ENCODE measurements at regions not wholly inside any gene's neighbourhood (a gene's known extent, or its start where the extent isn't known, plus 50 kb on each side); places are given as distances from the start of the nearest gene placed in this dataset.

DNA sequence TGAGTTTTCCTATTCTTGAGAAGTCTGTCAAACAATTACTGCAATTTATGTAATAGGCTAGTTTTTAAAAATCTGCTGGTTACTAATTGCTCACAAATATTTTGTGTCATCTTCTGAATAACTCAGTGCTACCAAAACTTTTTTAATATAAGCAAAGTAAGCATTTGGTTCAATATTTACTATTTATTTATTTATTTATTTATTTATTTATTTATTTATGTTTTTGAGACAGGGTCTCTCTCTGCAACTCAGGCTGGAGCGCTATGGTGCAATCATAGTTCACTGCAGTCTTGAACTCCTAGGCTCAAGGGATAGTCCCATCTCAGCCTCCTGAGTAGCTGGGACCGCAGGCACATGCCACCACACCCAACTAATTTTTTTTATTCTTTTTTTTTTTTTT is 60.4 kb upstream of the CDH20 start:
- no peaks in the 10 kb centered on the region for H3K27me3 ChIP-seq (ENCODE audit: control insufficient read depth, insufficient read depth, low read length)
- H3K9me3 ChIP-seq (replicated peaks; ENCODE audit: low read length) = no peaks in the 10 kb centered on the region
- no peak overlapping the region for H3K9ac ChIP-seq (ENCODE audit: low read depth, low read length)
- no peak overlapping the region for H3K4me2 ChIP-seq (ENCODE audit: low read length)
- H3K4me3 ChIP-seq (ENCODE audit: low read length) = no peak overlapping the region
- H3K4me1 ChIP-seq (ENCODE audit: control insufficient read depth, insufficient read depth, low read length) = no peaks in the 10 kb centered on the region
- H3K36me3 ChIP-seq (ENCODE audit: insufficient read depth, low read length) = no peaks in the 10 kb centered on the region

- no peak overlapping the region for H3K4me2 ChIP-seq (ENCODE audit: low read length)
- no peak overlapping the region for H3K9ac ChIP-seq (ENCODE audit: low read depth, low read length)
- no peaks in the 10 kb centered on the region for H3K4me1 ChIP-seq (ENCODE audit: control insufficient read depth, insufficient read depth, low read length)
- H3K27me3 ChIP-seq (ENCODE audit: control insufficient read depth, insufficient read depth, low read length) = no peaks in the 10 kb centered on the region
- no peak overlapping the region for H3K4me3 ChIP-seq (ENCODE audit: low read length)
- no peaks in the 10 kb centered on the region for H3K36me3 ChIP-seq (ENCODE audit: insufficient read depth, low read length)
- no peaks in the 10 kb centered on the region for H3K9me3 ChIP-seq (replicated peaks; ENCODE audit: low read length)
Observed at GRCh38 chr18:61273533-61273932, 59.7 kb upstream of the CDH20 start.

- Histone ChIP-seq H3K4me3 (ENCODE audit: low read length) (no peak overlapping the region), H3K27me3 (ENCODE audit: control insufficient read depth, insufficient read depth, low read length) (no peaks in the 10 kb centered on the region), H3K9me3 (replicated peaks; ENCODE audit: low read length) (no peaks in the 10 kb centered on the region), H3K4me1 (ENCODE audit: control insufficient read depth, insufficient read depth, low read length) (no peaks in the 10 kb centered on the region), H3K4me2 (ENCODE audit: low read length) (no peak overlapping the region), H3K9ac (ENCODE audit: low read depth, low read length) (no peak overlapping the region), H3K36me3 (ENCODE audit: insufficient read depth, low read length) (no peaks in the 10 kb centered on the region)
Observed at GRCh38 chr18:61274416-61274960, 58.7 kb upstream of the CDH20 start.

GRCh38 chr18:61277808-61278207 is 55.4 kb upstream of the CDH20 start:
- Histone ChIP-seq H3K4me3 (ENCODE audit: low read length) (no peak overlapping the region), H3K4me2 (ENCODE audit: low read length) (no peak overlapping the region), H3K27me3 (ENCODE audit: control insufficient read depth, insufficient read depth, low read length) (no peaks in the 10 kb centered on the region), H3K9ac (ENCODE audit: low read depth, low read length) (no peak overlapping the region), H3K9me3 (replicated peaks; ENCODE audit: low read length) (no peaks in the 10 kb centered on the region), H3K4me1 (ENCODE audit: control insufficient read depth, insufficient read depth, low read length) (no peaks in the 10 kb centered on the region), H3K36me3 (ENCODE audit: insufficient read depth, low read length) (no peaks in the 10 kb centered on the region)

DNA sequence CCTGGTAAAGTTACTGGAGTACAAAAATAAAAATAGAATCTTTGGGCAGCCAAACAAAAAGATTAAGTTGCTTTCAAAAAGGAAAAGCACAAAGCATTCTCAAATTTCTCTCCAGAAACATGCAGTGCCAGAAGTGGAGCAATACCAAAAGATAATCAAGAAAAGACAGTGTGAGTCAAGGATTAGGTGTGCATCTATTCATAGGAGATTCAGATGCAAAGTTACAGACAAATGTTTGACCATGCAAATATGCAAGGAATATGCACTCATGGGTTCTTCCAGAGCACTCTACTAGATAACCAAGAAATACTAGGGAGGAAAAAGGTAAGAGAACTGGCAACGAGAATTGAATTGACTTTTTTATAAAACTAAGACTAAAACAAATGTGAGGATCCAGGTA is 51.8 kb upstream of the CDH20 start:
- H3K4me2 ChIP-seq (ENCODE audit: low read length) = no peak overlapping the region
- no peaks in the 10 kb centered on the region for H3K27me3 ChIP-seq (ENCODE audit: control insufficient read depth, insufficient read depth, low read length)
- H3K9me3 ChIP-seq (replicated peaks; ENCODE audit: low read length) = no peaks in the 10 kb centered on the region
- no peaks in the 10 kb centered on the region for H3K4me1 ChIP-seq (ENCODE audit: control insufficient read depth, insufficient read depth, low read length)
- no peaks in the 10 kb centered on the region for H3K36me3 ChIP-seq (ENCODE audit: insufficient read depth, low read length)
- H3K4me3 ChIP-seq (ENCODE audit: low read length) = no peak overlapping the region
- H3K9ac ChIP-seq (ENCODE audit: low read depth, low read length) = no peak overlapping the region

GRCh38 chr18:61282926-61283325 is 50.3 kb upstream of the CDH20 start:
- no peak overlapping the region for H3K4me2 ChIP-seq (ENCODE audit: low read length)
- H3K9ac ChIP-seq (ENCODE audit: low read depth, low read length) = no peak overlapping the region
- H3K4me1 ChIP-seq (ENCODE audit: control insufficient read depth, insufficient read depth, low read length) = no peaks in the 10 kb centered on the region
- no peaks in the 10 kb centered on the region for H3K27me3 ChIP-seq (ENCODE audit: control insufficient read depth, insufficient read depth, low read length)
- no peaks in the 10 kb centered on the region for H3K36me3 ChIP-seq (ENCODE audit: insufficient read depth, low read length)
- no peak overlapping the region for H3K4me3 ChIP-seq (ENCODE audit: low read length)
- no peaks in the 10 kb centered on the region for H3K9me3 ChIP-seq (replicated peaks; ENCODE audit: low read length)

All from skeletal muscle satellite cell (primary cell).